ENCODE measurements at regions not wholly inside any gene's neighbourhood (a gene's known extent, or its start where the extent isn't known, plus 50 kb on each side); places are given as distances from the start of the nearest gene placed in this dataset.

GRCh38 chr15:95911570-95912279, 418.8 kb upstream of the NR2F2 start:
- no peak for DNase-seq

- no peak for DNase-seq
Measured at GRCh38 chr15:95912280-95912625, 418.2 kb upstream of the NR2F2 start.

- no peak for DNase-seq
Measured at GRCh38 chr15:95912728-95913127, 417.8 kb upstream of the NR2F2 start.

GRCh38 chr15:95916568-95916967, 413.9 kb upstream of the NR2F2 start:
- DNase-seq, result no peak

GRCh38 chr15:95918525-95918924, 412.0 kb upstream of the NR2F2 start:
- no peak for DNase-seq

- no peak for DNase-seq
Measured at GRCh38 chr15:95919460-95919859, 411.0 kb upstream of the NR2F2 start.

- no peak for DNase-seq
Measured at GRCh38 chr15:95921404-95921803, 409.1 kb upstream of the NR2F2 start.

GRCh38 chr15:95922431-95922830, 408.1 kb upstream of the NR2F2 start:
- no peak for DNase-seq

- no peak for DNase-seq
Measured at GRCh38 chr15:95923792-95924191, 406.7 kb upstream of the NR2F2 start.

- DNase-seq, result no peak
Measured at GRCh38 chr15:95928822-95929221, 401.7 kb upstream of the NR2F2 start.

- DNase-seq, result no peak
Measured at GRCh38 chr15:95929232-95929846, 401.2 kb upstream of the NR2F2 start.

- no peak for DNase-seq
Measured at GRCh38 chr15:95930659-95931375, 399.7 kb upstream of the NR2F2 start.

GRCh38 chr15:95931619-95932018, 398.9 kb upstream of the NR2F2 start:
- DNase-seq, result no peak

GRCh38 chr15:95932141-95932540, 398.4 kb upstream of the NR2F2 start:
- no peak for DNase-seq

GRCh38 chr15:95932676-95933075, 397.8 kb upstream of the NR2F2 start:
- no peak for DNase-seq

GRCh38 chr15:95935852-95936251, 394.6 kb upstream of the NR2F2 start:
- DNase-seq, result no peak

GRCh38 chr15:95937128-95937528, 393.4 kb upstream of the NR2F2 start:
- no peak for DNase-seq

GRCh38 chr15:95940431-95940985, 390.0 kb upstream of the NR2F2 start:
- DNase-seq, result no peak

GRCh38 chr15:95944193-95944592, 386.3 kb upstream of the NR2F2 start:
- no peak for DNase-seq

GRCh38 chr15:95944661-95945255, 385.7 kb upstream of the NR2F2 start:
- DNase-seq, result no peak

- DNase-seq, result no peak
Measured at GRCh38 chr15:95946241-95946640, 384.3 kb upstream of the NR2F2 start.

GRCh38 chr15:95946926-95947325, 383.6 kb upstream of the NR2F2 start:
- DNase-seq, result no peak

GRCh38 chr15:95948411-95948810, 382.1 kb upstream of the NR2F2 start:
- no peak for DNase-seq

GRCh38 chr15:95953032-95953431, 377.5 kb upstream of the NR2F2 start:
- DNase-seq, result no peak

Data from activated naive CD4-positive, alpha-beta T cell treated with anti-CD3 and anti-CD28 coated beads, Interleukin-2, amount 50 U/mL, for 16 hours (primary cell).